HCT116 (cell line): ENCODE measurements at regions not wholly inside any gene's neighbourhood (a gene's known extent, or its start where the extent isn't known, plus 50 kb on each side); places are given as distances from the start of the nearest gene placed in this dataset.

ENCODE experiments used
- ATAC-seq: fragments of 200-7000 bp; cut with Tn5 transposase; 2 replicates; pipeline ENCODE4 v1.9.1; 2020; ENCODE audit warnings: mild to moderate bottlenecking, moderate library complexity
- BruUV-seq: library from RNA; stranded (reverse); fragments of 400-500 nt; replicated peaks from 2 replicates; lab custom pipeline; 2021; lab: Mats Ljungman, UMichigan
- CTCF ChIA-PET: fragments of 300-600 bp; sonication (Branson Sonifier 250); formaldehyde crosslinking; loops from one replicate; lab custom pipeline; 2021; ENCODE audit warnings: antibody characterized with exemption; lab: Charles Lee
- POLR2A ChIA-PET: fragments of 300-600, 350-600 bp; sonication (Branson Sonifier 250); formaldehyde crosslinking; loops from one replicate; lab custom pipeline; 2021; ENCODE audit warnings: antibody characterized with exemption; lab: Charles Lee
- RAD21 ChIA-PET, 2 experiments: fragments of 300-600 bp; sonication (Branson Sonifier 250); formaldehyde crosslinking; loops; one replicate each; lab custom pipeline; 2023; ENCODE audit warnings: low total read pairs in 2 of 2; ENCODE audit not compliant: uncharacterized antibody in 2 of 2, unreplicated experiment in 2 of 2, low non-redundant PET in 1 of 2; lab: Charles Lee
- DNase-seq: peaks from one replicate; pipeline ENCODE4 v3.0.0-alpha.2; 2010; ENCODE audit warnings: low read depth, low spot score
- H2AFZ ChIP-seq: fragments of 200-600 bp; shearing (Covaris generic), sonication (generic); 2 replicates; pipeline ENCODE4 v1.6.1; 2017; ENCODE audit warnings: low read depth, mixed run types, mixed read lengths, antibody characterized with exemption, low read length; ENCODE audit not compliant: poor library complexity, severe bottlenecking
- H3K27ac ChIP-seq: 2 replicates; pipeline ENCODE4 v1.5.1; 2012; ENCODE audit warnings: low read depth, low read length
- H3K27me3 ChIP-seq: fragments of 200-600 bp; sonication (generic); 2 replicates; pipeline ENCODE4 v1.6.1; 2016; ENCODE audit warnings: mixed run types, low read length, mixed read lengths; ENCODE audit not compliant: insufficient read depth
- H3K36me3 ChIP-seq, 2 experiments: fragments of 200-500 bp in 1 of 2; fragments of 200-600 bp in 1 of 2; sonication (Bioruptor generic) in 1 of 2; sonication (generic) in 1 of 2; 2 replicates each; pipeline versions ENCODE4 v1.5.1 to v1.6.1; 2014 to 2016; ENCODE audit warnings: low read length in 2 of 2, inconsistent platforms in 1 of 2, mixed read lengths in 1 of 2, mixed run types in 1 of 2; ENCODE audit not compliant: insufficient read depth in 2 of 2, control insufficient read depth in 1 of 2
- H3K4me1 ChIP-seq, 2 experiments: fragments of 200-600 bp in 1 of 2; sonication (generic) in 1 of 2; 2 replicates each; pipeline versions ENCODE4 v1.5.1 to v1.6.1; 2012 to 2017; ENCODE audit warnings: low read length in 2 of 2, inconsistent platforms in 1 of 2, mild to moderate bottlenecking in 1 of 2, mixed read lengths in 1 of 2, mixed run types in 1 of 2, moderate library complexity in 1 of 2; ENCODE audit not compliant: insufficient read depth in 2 of 2, control insufficient read depth in 1 of 2
- H3K4me2 ChIP-seq: fragments of 200-600 bp; sonication (generic); 2 replicates; pipeline ENCODE4 v1.6.1; 2017; ENCODE audit warnings: mixed run types, low read length, mixed read lengths
- H3K4me3 ChIP-seq, 2 experiments: fragments of 200-600 bp in 1 of 2; sonication (generic) in 1 of 2; replicated peaks in 1 of 2; 2 replicates each; pipeline ENCODE4 v1.5.1; 2011 to 2016; ENCODE audit warnings: low read length in 2 of 2, control low read depth in 1 of 2, low read depth in 1 of 2, mild to moderate bottlenecking in 1 of 2, mixed read lengths in 1 of 2, mixed run types in 1 of 2
- H3K79me2 ChIP-seq: fragments of 200-600 bp; sonication (generic); 2 replicates; pipeline ENCODE4 v1.6.1; 2017; ENCODE audit warnings: mild to moderate bottlenecking, mixed run types, low read length, moderate library complexity, mixed read lengths; ENCODE audit not compliant: insufficient read depth
- H3K9ac ChIP-seq: fragments of 200-600 bp; sonication (generic); 2 replicates; pipeline ENCODE4 v1.6.1; 2016; ENCODE audit warnings: low read length, mixed read lengths
- H3K9me2 ChIP-seq: fragments of 200-600 bp; sonication (generic), shearing (Covaris generic); 2 replicates; pipeline ENCODE4 v1.6.1; 2017; ENCODE audit warnings: mixed run types, mild to moderate bottlenecking, moderate library complexity; ENCODE audit not compliant: insufficient read depth
- H3K9me3 ChIP-seq, 2 experiments: fragments of 200-500 bp in 1 of 2; fragments of 200-600 bp in 1 of 2; sonication (Bioruptor generic) in 1 of 2; sonication (generic) in 1 of 2; 2 replicates each; pipeline ENCODE4 v1.6.1; 2014 to 2017; ENCODE audit warnings: low read length in 2 of 2, mixed read lengths in 2 of 2, inconsistent platforms in 1 of 2, low read depth in 1 of 2, mild to moderate bottlenecking in 1 of 2, mixed run types in 1 of 2, moderate library complexity in 1 of 2; ENCODE audit not compliant: control insufficient read depth in 1 of 2, insufficient read depth in 1 of 2
- H4K20me1 ChIP-seq: fragments of 200-600 bp; sonication (generic), shearing (Covaris generic); 2 replicates; pipeline ENCODE4 v1.6.1; 2017; ENCODE audit warnings: mixed run types, mild to moderate bottlenecking, moderate library complexity; ENCODE audit not compliant: insufficient read depth
- ATF3 ChIP-seq: IDR thresholded peaks from 2 replicates; pipeline ENCODE4 v1.6.1; 2012
- CBX3 ChIP-seq: IDR thresholded peaks from 2 replicates; pipeline ENCODE4 v1.6.1; 2012; ENCODE audit warnings: low read depth
- CEBPB ChIP-seq: IDR thresholded peaks from 2 replicates; pipeline ENCODE4 v1.6.1; 2012; ENCODE audit warnings: low read depth
- CTCF ChIP-seq, 3 experiments: fragments of 200-600 bp in 1 of 3; sonication (generic) in 1 of 3; IDR thresholded peaks in 2 of 3; conservative IDR thresholded peaks in 1 of 3; 2 replicates each; pipeline ENCODE4 v1.5.1; 2012 to 2017; ENCODE audit warnings: low read depth in 2 of 3, low read length in 2 of 3, antibody characterized with exemption in 1 of 3, borderline replicate concordance in 1 of 3, control low read depth in 1 of 3, mild to moderate bottlenecking in 1 of 3, mixed read lengths in 1 of 3, mixed run types in 1 of 3, moderate library complexity in 1 of 3; ENCODE audit not compliant: insufficient read depth in 1 of 3
- EGR1 ChIP-seq: IDR thresholded peaks from 2 replicates; pipeline ENCODE4 v1.6.1; 2012; ENCODE audit warnings: low read depth
- ELF1 ChIP-seq: IDR thresholded peaks from 2 replicates; pipeline ENCODE4 v1.6.1; 2012; ENCODE audit warnings: low read depth, borderline replicate concordance
- EZH2 ChIP-seq: fragments of 200-600 bp; sonication (generic); IDR thresholded peaks from 2 replicates; pipeline ENCODE4 v1.6.1; 2017; ENCODE audit warnings: antibody characterized with exemption, mixed run types
- EZH2phosphoT487 ChIP-seq: fragments of 200-600 bp; IDR thresholded peaks from 2 replicates; pipeline ENCODE4 v1.6.1; 2018; ENCODE audit warnings: antibody characterized with exemption, borderline replicate concordance
- POLR2A ChIP-seq: IDR thresholded peaks from 2 replicates; pipeline ENCODE4 v1.7.0; 2011; ENCODE audit warnings: borderline replicate concordance; ENCODE audit not compliant: insufficient read depth, insufficient read length; ENCODE audit errors: extremely low read depth
- POLR2AphosphoS5 ChIP-seq: IDR thresholded peaks from 2 replicates; pipeline ENCODE4 v1.6.1; 2011; ENCODE audit warnings: mild to moderate bottlenecking, low read depth, low read length, moderate library complexity
- RAD21 ChIP-seq: IDR thresholded peaks from 2 replicates; pipeline ENCODE4 v1.6.1; 2012; ENCODE audit warnings: low read depth, mild to moderate bottlenecking
- REST ChIP-seq: IDR thresholded peaks from 2 replicates; pipeline ENCODE4 v1.6.1; 2012; ENCODE audit warnings: low read depth
- SIN3A ChIP-seq: IDR thresholded peaks from 2 replicates; pipeline ENCODE4 v1.6.1; 2012; ENCODE audit warnings: low read depth
- SP1 ChIP-seq: IDR thresholded peaks from 2 replicates; pipeline ENCODE4 v1.6.1; 2012; ENCODE audit warnings: low read depth
- TCF7L2 ChIP-seq: IDR thresholded peaks from 2 replicates; pipeline ENCODE4 v1.7.0; 2011; ENCODE audit warnings: borderline replicate concordance, inconsistent platforms; ENCODE audit not compliant: insufficient read depth, insufficient read length; ENCODE audit errors: extremely low read depth
- ZBTB33 ChIP-seq: IDR thresholded peaks from 2 replicates; pipeline ENCODE4 v1.6.1; 2011; ENCODE audit warnings: mild to moderate bottlenecking, low read length, moderate library complexity; ENCODE audit not compliant: insufficient replicate concordance; ENCODE audit errors: extremely low read depth
- ZFX ChIP-seq: fragments of 450-650 bp; IDR thresholded peaks from 2 replicates; pipeline ENCODE4 v1.6.1; 2017
- ZNF274 ChIP-seq: fragments of 200-500 bp; sonication (Bioruptor generic); IDR thresholded peaks from 2 replicates; pipeline ENCODE4 v1.6.1; 2014; ENCODE audit warnings: mild to moderate bottlenecking, low read depth, low read length, inconsistent platforms
- intact Hi-C: fragments of 100-400 bp; cut with micrococcal nuclease; formaldehyde crosslinking; loops from 2 replicates; pipeline ENCODE4 v1.10.0; 2022

GRCh38 chr2:239815671-239816070 is 209.5 kb downstream of the NDUFA10 start:
- peak; percentile 49; the same call in 1 of the 2 replicates for ATAC-seq
- no peak overlapping the region for H3K27ac ChIP-seq
- BruUV-seq, result no TSS peak
- H3K9ac ChIP-seq, result no peak overlapping the region
- H3K4me2 ChIP-seq, result no peak overlapping the region
- DNase-seq, result no peak
- ChIA-PET POLR2A (no interaction called here), RAD21 (no interaction called here), CTCF (interaction anchor here (1.1 kb wide), 1 partner anchor 9 kb away, joined by 4 read pairs; no protein-coding TSS in a partner anchor)
- no peak overlapping the region for H3K4me3 ChIP-seq
- H3K4me1 ChIP-seq, result peaks cover 7 to 8% of the 10 kb centered on the region in 2 experiments; a peak in 3 of 4 replicates
- no peaks in the 10 kb centered on the region for H3K36me3 ChIP-seq
- no peaks in the 10 kb centered on the region for H3K9me3 ChIP-seq
- no peaks in the 10 kb centered on the region for H3K79me2 ChIP-seq
- H3K27me3 ChIP-seq, result peaks cover 11% of the 10 kb centered on the region; the same call in 1 of the 2 replicates
- no peaks in the 10 kb centered on the region for H3K9me2 ChIP-seq
- TF ChIP-seq SP1 (no peak), POLR2AphosphoS5 (no peak), ATF3 (no peak), RAD21 (no peak), SIN3A (no peak), EZH2phosphoT487 (no peak), REST (no peak), EZH2 (no peak), CBX3 (no peak), ZNF274 (no peak), ZFX (no peak), CTCF (IDR thresholded peaks at IDR 0.05 in 2 of 3, conservative IDR thresholded peaks at IDR 0.05 in 1 of 3; ENCODE audit: borderline replicate concordance in 1 of 3, insufficient read depth in 1 of 3, low read depth in 2 of 3, low read length in 2 of 3) (no peak), ELF1 (no peak), POLR2A (no peak), ZBTB33 (no peak), TCF7L2 (no peak), EGR1 (no peak), CEBPB (no peak)
- no peak overlapping the region for H2AFZ ChIP-seq
- no peaks in the 10 kb centered on the region for H4K20me1 ChIP-seq
- intact Hi-C loops, result no loop called here
